A549 (cell line): ENCODE measurements at regions not wholly inside any gene's neighbourhood (a gene's known extent, or its start where the extent isn't known, plus 50 kb on each side); places are given as distances from the start of the nearest gene placed in this dataset.

Source experiments
- BCL3 ChIP-seq: fragments of >200 bp; sonication (Bioruptor Twin); formaldehyde crosslinking; IDR thresholded peaks from 3 replicates; pipeline ENCODE4 v1.6.1; 2016
- CTCF ChIP-seq: fragments of >200 bp; sonication (Bioruptor Twin); formaldehyde crosslinking; IDR thresholded peaks from 3 replicates; pipeline ENCODE4 v1.5.1; 2016
- EP300 ChIP-seq, 2 experiments: fragments of >200 bp; sonication (Bioruptor Twin); formaldehyde crosslinking; IDR thresholded peaks; 2 replicates in 1 of 2; 3 replicates in 1 of 2; pipeline ENCODE4 v1.6.1; 2016 to 2017
- JUN ChIP-seq, 2 experiments: fragments of >200 bp; sonication (Bioruptor Twin); formaldehyde crosslinking; IDR thresholded peaks; 2 replicates in 1 of 2; 3 replicates in 1 of 2; pipeline ENCODE4 v1.6.1; 2016 to 2017
- RAD21 ChIP-seq, 2 experiments: fragments of >200 bp in 1 of 2; sonication (Bioruptor Twin) in 1 of 2; formaldehyde crosslinking in 1 of 2; IDR thresholded peaks in 1 of 2; conservative IDR thresholded peaks in 1 of 2; 2 replicates in 1 of 2; 3 replicates in 1 of 2; pipeline ENCODE4 v1.6.1; 2012 to 2018; ENCODE audit warnings: inconsistent platforms in 1 of 2
- TP53 ChIP-seq: fragments of 250-450 bp; sonication (Bioruptor Pico); IDR thresholded peaks from 2 replicates; pipeline ENCODE4 v1.5.0; 2021; ENCODE audit warnings: mild to moderate bottlenecking, moderate library complexity

GRCh38 chr15:62544446-62544845, 379.4 kb upstream of the C2CD4B start:
- TF ChIP-seq TP53 (CRISPR knock-in tag) (no peak), JUN (IDR thresholded peaks at IDR 0.05) (no peak), CTCF (no peak), RAD21 (conservative IDR thresholded peaks at IDR 0.05 in 1 of 2, IDR thresholded peaks at IDR 0.05 in 1 of 2) (no peak), BCL3 (no peak), EP300 (IDR thresholded peaks at IDR 0.05) (no peak)
